ENCODE measurements at regions not wholly inside any gene's neighbourhood (a gene's known extent, or its start where the extent isn't known, plus 50 kb on each side); places are given as distances from the start of the nearest gene placed in this dataset.

- DNase-seq: no peak
- TF ChIP-seq POLR2A (IDR thresholded peaks at IDR 0.05) (no peak), CTCF (IDR thresholded peaks at IDR 0.05) (no peak)
- H3K36me3 ChIP-seq (ENCODE audit: low read depth, missing control alignments): no peaks in the 10 kb centered on the region
- H3K4me1 ChIP-seq: no peaks in the 10 kb centered on the region
- no peaks in the 10 kb centered on the region for H3K27me3 ChIP-seq
- WGBS, 2 donors: 55 to 60% methylated on average over 15 to 20 of the region's 20 CpGs
- H3K9me3 ChIP-seq: no peaks in the 10 kb centered on the region
- intact Hi-C loops (cut with DNase I; ENCODE audit: low total_unique reads): no loop called here
- no peak overlapping the region for H3K4me3 ChIP-seq
- no peak overlapping the region for H3K27ac ChIP-seq
Measured at GRCh38 chr18:77911971-77912605, 662.4 kb downstream of the GALR1 start.

- Histone ChIP-seq H3K27ac (no peak overlapping the region), H3K4me1 (no peaks in the 10 kb centered on the region), H3K4me3 (no peak overlapping the region), H3K9me3 (no peaks in the 10 kb centered on the region), H3K36me3 (ENCODE audit: low read depth, missing control alignments) (no peaks in the 10 kb centered on the region), H3K27me3 (no peaks in the 10 kb centered on the region)
- WGBS, 2 donors: 93 to 94% methylated on average over 5 of the region's 5 CpGs
- no peak for DNase-seq
- TF ChIP-seq CTCF (IDR thresholded peaks at IDR 0.05) (no peak), POLR2A (IDR thresholded peaks at IDR 0.05) (no peak)
- intact Hi-C loops (cut with DNase I; ENCODE audit: low total_unique reads): no loop called here
Measured at GRCh38 chr18:77918730-77919129, 669.1 kb downstream of the GALR1 start.

GRCh38 chr18:77919923-77920322 is 670.3 kb downstream of the GALR1 start:
- Histone ChIP-seq H3K27me3 (no peaks in the 10 kb centered on the region), H3K9me3 (no peaks in the 10 kb centered on the region), H3K4me3 (no peak overlapping the region), H3K4me1 (no peaks in the 10 kb centered on the region), H3K27ac (no peak overlapping the region), H3K36me3 (ENCODE audit: low read depth, missing control alignments) (no peaks in the 10 kb centered on the region)
- TF ChIP-seq CTCF (IDR thresholded peaks at IDR 0.05) (no peak), POLR2A (IDR thresholded peaks at IDR 0.05) (no peak)
- DNase-seq: no peak
- 80 to 83% methylated on average over 4 of the region's 4 CpGs for WGBS, 2 donors
- intact Hi-C loops (cut with DNase I; ENCODE audit: low total_unique reads): no loop called here

- H3K4me1 ChIP-seq: no peaks in the 10 kb centered on the region
Measured at GRCh38 chr18:77935342-77935741, 685.7 kb downstream of the GALR1 start.

More at GRCh38 chr18:77935342-77935741, 685.7 kb downstream of the GALR1 start:
- no peaks in the 10 kb centered on the region for H3K27me3 ChIP-seq
- H3K36me3 ChIP-seq (ENCODE audit: low read depth, missing control alignments): no peaks in the 10 kb centered on the region
- intact Hi-C loops (cut with DNase I; ENCODE audit: low total_unique reads): no loop called here
- H3K9me3 ChIP-seq: no peaks in the 10 kb centered on the region
- no peak for DNase-seq
- 76 to 77% methylated on average over 1 of the region's 1 CpG for WGBS, 2 donors
- TF ChIP-seq POLR2A (IDR thresholded peaks at IDR 0.05) (no peak), CTCF (IDR thresholded peaks at IDR 0.05) (no peak)
- H3K4me3 ChIP-seq: no peak overlapping the region
- no peak overlapping the region for H3K27ac ChIP-seq
